ENCODE measurements at regions not wholly inside any gene's neighbourhood (a gene's known extent, or its start where the extent isn't known, plus 50 kb on each side); places are given as distances from the start of the nearest gene placed in this dataset.

- TF ChIP-seq CTCF (IDR thresholded peaks at IDR 0.05) (no peak), POLR2A (IDR thresholded peaks at IDR 0.05) (no peak)
Observed at GRCh38 chr21:14753069-14753465, 207.0 kb upstream of the SAMSN1 start.
